ENCODE measurements at regions not wholly inside any gene's neighbourhood (a gene's known extent, or its start where the extent isn't known, plus 50 kb on each side); places are given as distances from the start of the nearest gene placed in this dataset.

- Mint-ChIP-seq H3K27me3 (ENCODE audit: low read depth) (peaks cover 12% of the 10 kb centered on the region), H3K9me3 (peaks cover 8% of the 10 kb centered on the region), H3K4me3 (no peak overlapping the region), H3K27ac (no peak overlapping the region), H3K36me3 (ENCODE audit: low read depth) (no peaks in the 10 kb centered on the region), H3K4me1 (ENCODE audit: low read depth) (no peaks in the 10 kb centered on the region)
- CTCF ChIA-PET, result no interaction called here
- intact Hi-C loops (cut with micrococcal nuclease), result no loop called here
- no peak for DNase-seq
Measured at GRCh38 chr17:72359274-72359673, 238.5 kb downstream of the SOX9 start.

- intact Hi-C loops (cut with micrococcal nuclease), result no loop called here
- CTCF ChIA-PET, result no interaction called here
- peaks cover 12% of the 10 kb centered on the region for H3K27me3 Mint-ChIP-seq (ENCODE audit: low read depth)
- H3K27ac Mint-ChIP-seq, result no peak overlapping the region
- no peak overlapping the region for H3K4me3 Mint-ChIP-seq
- peaks cover 8% of the 10 kb centered on the region for H3K9me3 Mint-ChIP-seq
- no peaks in the 10 kb centered on the region for H3K36me3 Mint-ChIP-seq (ENCODE audit: low read depth)
- no peaks in the 10 kb centered on the region for H3K4me1 Mint-ChIP-seq (ENCODE audit: low read depth)
- DNase-seq, result no peak
Measured at GRCh38 chr17:72359811-72360210, 239.0 kb downstream of the SOX9 start.

- Mint-ChIP-seq H3K9me3 (peaks cover 8% of the 10 kb centered on the region), H3K36me3 (ENCODE audit: low read depth) (no peaks in the 10 kb centered on the region), H3K27me3 (ENCODE audit: low read depth) (peaks cover 12% of the 10 kb centered on the region), H3K4me1 (ENCODE audit: low read depth) (no peaks in the 10 kb centered on the region), H3K27ac (no peak overlapping the region), H3K4me3 (no peak overlapping the region)
- CTCF ChIA-PET, result interaction anchor here (0.6 kb wide), 1 partner anchor 286 kb away, joined by 3 read pairs; no protein-coding TSS in a partner anchor
- intact Hi-C loops (cut with micrococcal nuclease), result no loop called here
- no peak for DNase-seq
Measured at GRCh38 chr17:72360386-72360940, 239.6 kb downstream of the SOX9 start.

- CTCF ChIA-PET, result interaction anchor here (0.6 kb wide), 1 partner anchor 16 kb away, joined by 4 read pairs; no protein-coding TSS in a partner anchor
- Mint-ChIP-seq H3K27me3 (ENCODE audit: low read depth) (peaks cover 12% of the 10 kb centered on the region), H3K4me1 (ENCODE audit: low read depth) (no peaks in the 10 kb centered on the region), H3K4me3 (no peak overlapping the region), H3K27ac (no peak overlapping the region), H3K36me3 (ENCODE audit: low read depth) (no peaks in the 10 kb centered on the region), H3K9me3 (peaks cover 4% of the 10 kb centered on the region)
- DNase-seq, result no peak
- intact Hi-C loops (cut with micrococcal nuclease), result no loop called here
Measured at GRCh38 chr17:72361892-72362291, 241.1 kb downstream of the SOX9 start.

- H3K4me1 Mint-ChIP-seq (ENCODE audit: low read depth), result no peaks in the 10 kb centered on the region
- CTCF ChIA-PET, result no interaction called here
- peaks cover 9% of the 10 kb centered on the region for H3K27me3 Mint-ChIP-seq (ENCODE audit: low read depth)
- H3K27ac Mint-ChIP-seq, result no peak overlapping the region
- H3K9me3 Mint-ChIP-seq, result no peaks in the 10 kb centered on the region
- H3K4me3 Mint-ChIP-seq, result no peak overlapping the region
- no peak for DNase-seq
- intact Hi-C loops (cut with micrococcal nuclease), result no loop called here
- no peaks in the 10 kb centered on the region for H3K36me3 Mint-ChIP-seq (ENCODE audit: low read depth)
Measured at GRCh38 chr17:72362376-72363088, 241.7 kb downstream of the SOX9 start.

GRCh38 chr17:72363089-72363610, 242.3 kb downstream of the SOX9 start:
- Mint-ChIP-seq H3K27ac (no peak overlapping the region), H3K9me3 (no peaks in the 10 kb centered on the region)

GRCh38 chr17:72365857-72366414, 245.1 kb downstream of the SOX9 start:
- no peak overlapping the region for H3K4me3 Mint-ChIP-seq
- peaks cover 9% of the 10 kb centered on the region for H3K27me3 Mint-ChIP-seq (ENCODE audit: low read depth)
- H3K27ac Mint-ChIP-seq, result no peak overlapping the region

More at GRCh38 chr17:72363089-72363610, 242.3 kb downstream of the SOX9 start:
- H3K4me1 Mint-ChIP-seq (ENCODE audit: low read depth), result no peaks in the 10 kb centered on the region
- no peaks in the 10 kb centered on the region for H3K36me3 Mint-ChIP-seq (ENCODE audit: low read depth)
- intact Hi-C loops (cut with micrococcal nuclease), result no loop called here
- DNase-seq, result no peak
- no peak overlapping the region for H3K4me3 Mint-ChIP-seq
- CTCF ChIA-PET, result no interaction called here
- H3K27me3 Mint-ChIP-seq (ENCODE audit: low read depth), result peaks cover 9% of the 10 kb centered on the region

GRCh38 chr17:72366626-72367025, 245.8 kb downstream of the SOX9 start:
- peaks cover 9% of the 10 kb centered on the region for H3K27me3 Mint-ChIP-seq (ENCODE audit: low read depth)
- CTCF ChIA-PET, result no interaction called here
- no peaks in the 10 kb centered on the region for H3K4me1 Mint-ChIP-seq (ENCODE audit: low read depth)
- no peak for DNase-seq
- no peak overlapping the region for H3K27ac Mint-ChIP-seq
- H3K4me3 Mint-ChIP-seq, result no peak overlapping the region
- H3K36me3 Mint-ChIP-seq (ENCODE audit: low read depth), result no peaks in the 10 kb centered on the region
- no peaks in the 10 kb centered on the region for H3K9me3 Mint-ChIP-seq
- intact Hi-C loops (cut with micrococcal nuclease), result no loop called here

More at GRCh38 chr17:72365857-72366414, 245.1 kb downstream of the SOX9 start:
- H3K4me1 Mint-ChIP-seq (ENCODE audit: low read depth), result no peaks in the 10 kb centered on the region
- DNase-seq, result no peak
- no peaks in the 10 kb centered on the region for H3K36me3 Mint-ChIP-seq (ENCODE audit: low read depth)
- intact Hi-C loops (cut with micrococcal nuclease), result no loop called here
- CTCF ChIA-PET, result no interaction called here
- H3K9me3 Mint-ChIP-seq, result no peaks in the 10 kb centered on the region

- Mint-ChIP-seq H3K36me3 (ENCODE audit: low read depth) (no peaks in the 10 kb centered on the region), H3K27me3 (ENCODE audit: low read depth) (peaks cover 4% of the 10 kb centered on the region), H3K9me3 (no peaks in the 10 kb centered on the region), H3K4me3 (no peak overlapping the region), H3K4me1 (ENCODE audit: low read depth) (no peaks in the 10 kb centered on the region), H3K27ac (no peak overlapping the region)
- DNase-seq, result no peak
- CTCF ChIA-PET, result interaction anchor here (0.6 kb wide), 1 partner anchor 179 kb away, joined by 3 read pairs; no protein-coding TSS in a partner anchor
- intact Hi-C loops (cut with micrococcal nuclease), result no loop called here
Measured at GRCh38 chr17:72368191-72368590, 247.4 kb downstream of the SOX9 start.

GRCh38 chr17:72369366-72369765, 248.5 kb downstream of the SOX9 start:
- intact Hi-C loops (cut with micrococcal nuclease), result no loop called here
- Mint-ChIP-seq H3K27ac (no peak overlapping the region), H3K4me1 (ENCODE audit: low read depth) (no peaks in the 10 kb centered on the region), H3K4me3 (no peak overlapping the region), H3K27me3 (ENCODE audit: low read depth) (no peaks in the 10 kb centered on the region), H3K9me3 (no peaks in the 10 kb centered on the region), H3K36me3 (ENCODE audit: low read depth) (no peaks in the 10 kb centered on the region)
- CTCF ChIA-PET, result no interaction called here
- no peak for DNase-seq

- no peak for DNase-seq
- CTCF ChIA-PET, result no interaction called here
- Mint-ChIP-seq H3K36me3 (ENCODE audit: low read depth) (no peaks in the 10 kb centered on the region), H3K4me1 (ENCODE audit: low read depth) (no peaks in the 10 kb centered on the region), H3K9me3 (no peaks in the 10 kb centered on the region), H3K27me3 (ENCODE audit: low read depth) (no peaks in the 10 kb centered on the region), H3K27ac (no peak overlapping the region), H3K4me3 (no peak overlapping the region)
- intact Hi-C loops (cut with micrococcal nuclease), result no loop called here
Measured at GRCh38 chr17:72370819-72371218, 250.0 kb downstream of the SOX9 start.

- no peaks in the 10 kb centered on the region for H3K4me1 Mint-ChIP-seq (ENCODE audit: low read depth)
Measured at GRCh38 chr17:72372185-72372584, 251.4 kb downstream of the SOX9 start.

More at GRCh38 chr17:72372185-72372584, 251.4 kb downstream of the SOX9 start:
- intact Hi-C loops (cut with micrococcal nuclease), result no loop called here
- no peak overlapping the region for H3K27ac Mint-ChIP-seq
- CTCF ChIA-PET, result no interaction called here
- H3K9me3 Mint-ChIP-seq, result no peaks in the 10 kb centered on the region
- DNase-seq, result no peak
- no peak overlapping the region for H3K4me3 Mint-ChIP-seq
- H3K27me3 Mint-ChIP-seq (ENCODE audit: low read depth), result no peaks in the 10 kb centered on the region
- no peaks in the 10 kb centered on the region for H3K36me3 Mint-ChIP-seq (ENCODE audit: low read depth)

Data from activated naive CD4-positive, alpha-beta T cell treated with anti-CD3 and anti-CD28 coated beads for 36 hours (primary cell).